Heart right ventricle (tissue), 16 donors: ENCODE measurements at regions not wholly inside any gene's neighbourhood (a gene's known extent, or its start where the extent isn't known, plus 50 kb on each side); places are given as distances from the start of the nearest gene placed in this dataset.

Experiments
- ATAC-seq, 8 donors: fragments of 200-7000 bp; cut with Tn5 transposase; one replicate each; pipeline ENCODE4 v1.9.1; 2020; ENCODE audit warnings: mild to moderate bottlenecking in 8 of 8, moderate library complexity in 8 of 8, moderate number of reproducible peaks in 1 of 8
- DNase-seq, 2 donors: peaks; one replicate each; pipeline ENCODE4 v3.0.0-alpha.2; 2020
- H3K27ac ChIP-seq, 10 donors: fragments of 200-600 bp; sonication (generic) in 2 of 10; one replicate each; pipeline versions ENCODE4 v1.5.0 to v1.8.0; 2020 to 2022; ENCODE audit warnings: mild to moderate bottlenecking in 3 of 10
- H3K27me3 ChIP-seq, 7 donors: fragments of 200-600 bp; one replicate each; pipeline ENCODE4 v1.8.0; 2021 to 2022; ENCODE audit warnings: mild to moderate bottlenecking in 2 of 7
- H3K36me3 ChIP-seq, 9 donors: fragments of 200-600 bp; sonication (generic) in 1 of 9; one replicate each; pipeline versions ENCODE4 v1.5.0 to v1.8.0; 2020 to 2022; ENCODE audit warnings: mild to moderate bottlenecking in 2 of 9
- H3K4me1 ChIP-seq, 9 donors: fragments of 200-600 bp; sonication (generic) in 1 of 9; one replicate each; pipeline versions ENCODE4 v1.5.0 to v1.8.0; 2020 to 2022; ENCODE audit warnings: mild to moderate bottlenecking in 4 of 9
- H3K4me3 ChIP-seq, 10 donors: fragments of 200-600 bp; sonication (generic) in 2 of 10; one replicate each; pipeline versions ENCODE4 v1.5.0 to v1.8.0; 2020 to 2022; ENCODE audit warnings: mild to moderate bottlenecking in 7 of 10, moderate library complexity in 2 of 10
- H3K9me3 ChIP-seq, 11 donors: fragments of 200-600 bp in 10 of 11; sonication (generic) in 2 of 11; one replicate each; pipeline versions ENCODE4 v1.5.0 to v1.8.0; 2013 to 2022; ENCODE audit warnings: mild to moderate bottlenecking in 2 of 11, control low read depth in 1 of 11, moderate library complexity in 1 of 11
- WGBS, 2 donors: extraction: QIAGEN DNeasy Blood & Tissue Kit; methylation state at CpG; one replicate each; pipeline ENCODE4 v1.1.7; 2013; ENCODE audit warnings: inconsistent platforms in 1 of 2; 5-methylcytosine and 5-hydroxymethylcytosine counted together
- intact Hi-C, 10 donors: fragments of 100-400 bp; cut with DNase I; formaldehyde crosslinking; loops; one replicate each; pipeline versions ENCODE4 v1.11.1 to v1.14.2; 2022
- TF ChIP-seq, protein P1 (sequence below), 9 donors: fragments of 200-600 bp; sonication (generic) in 2 of 9; IDR thresholded peaks; one replicate each; pipeline versions ENCODE4 v1.5.0 to v1.8.0; 2021 to 2022; ENCODE audit warnings: antibody characterized with exemption in 9 of 9, mild to moderate bottlenecking in 5 of 9, moderate library complexity in 1 of 9
- donor health status: Arrhythmogenic right ventricular cardiomyopathy.
- donor health status: ischemic (EF 13 %, LVEDD 7.1; RV severe dilation, severe dysfunction).
- donor health status: healthy with polysubstance abuse.
- donor health status: DM: no; HTN: yes; CAD: no.
- donor health status: DM: no; HTN: no; CAD: no.
- donor health status: ischemic (EF 25% LVEDD 6.9; RV normal size, moderate dysfunction).
- donor health status: ischemic (EF 25% LVEDD 5.7; RV mildly dilated, moderate dysfunction).
- donor health status: healthy.
- donor health status: DM: yes; HTN: yes; CAD: no.
- donor health status: Ischemic cardiomyopathy.
- donor health status: ischemic (EF 35%, LVEDD 5.7; RV mildly dilated, moderate dysfunction).
- donor health status: nonischemic (EF 11% LVEDD 7.7; RV severe dilation, severe dysfunction).
- donor health status: DM: yes; HTN: yes; CAD: no.
- donor health status: PGD.
- donor health status: ischemic (EF 29% LVEDD 5.4; RV normal size, mild dysfunction).
- donor health status: nonischemic (EF 23%, LVEDD 6.1; RV moderate dilation, normal function).

DNA sequence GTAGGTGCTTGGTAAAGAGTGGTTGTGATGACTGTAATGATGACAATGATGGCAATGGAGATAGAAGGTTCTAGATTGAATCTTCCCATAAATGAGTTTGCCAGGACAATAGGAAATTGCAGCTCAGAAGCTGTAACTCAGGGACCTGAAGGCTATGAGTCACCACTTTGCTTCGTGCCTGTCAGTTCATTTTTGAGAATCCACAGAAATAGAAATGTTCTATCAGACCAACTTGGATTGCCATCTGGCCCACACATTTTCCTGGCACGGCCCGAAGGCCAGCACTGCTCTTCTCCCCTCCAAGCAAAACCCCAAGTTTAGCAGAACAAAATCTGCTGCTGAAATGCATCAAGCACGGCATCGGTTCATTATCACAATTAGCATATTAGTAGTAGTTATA, 1127.0 kb downstream of the BCL11B start:
- H3K4me3 ChIP-seq = no peak overlapping the region
- no peaks in the 10 kb centered on the region for H3K4me1 ChIP-seq
- H3K36me3 ChIP-seq = no peaks in the 10 kb centered on the region
- intact Hi-C loops = no loop called here
- H3K27me3 ChIP-seq = peaks cover 0 to 38% (median 9%) of the 10 kb centered on the region in 7 donors
- DNase-seq (no peak), ATAC-seq (no peak)
- TF ChIP-seq, protein P1, sequence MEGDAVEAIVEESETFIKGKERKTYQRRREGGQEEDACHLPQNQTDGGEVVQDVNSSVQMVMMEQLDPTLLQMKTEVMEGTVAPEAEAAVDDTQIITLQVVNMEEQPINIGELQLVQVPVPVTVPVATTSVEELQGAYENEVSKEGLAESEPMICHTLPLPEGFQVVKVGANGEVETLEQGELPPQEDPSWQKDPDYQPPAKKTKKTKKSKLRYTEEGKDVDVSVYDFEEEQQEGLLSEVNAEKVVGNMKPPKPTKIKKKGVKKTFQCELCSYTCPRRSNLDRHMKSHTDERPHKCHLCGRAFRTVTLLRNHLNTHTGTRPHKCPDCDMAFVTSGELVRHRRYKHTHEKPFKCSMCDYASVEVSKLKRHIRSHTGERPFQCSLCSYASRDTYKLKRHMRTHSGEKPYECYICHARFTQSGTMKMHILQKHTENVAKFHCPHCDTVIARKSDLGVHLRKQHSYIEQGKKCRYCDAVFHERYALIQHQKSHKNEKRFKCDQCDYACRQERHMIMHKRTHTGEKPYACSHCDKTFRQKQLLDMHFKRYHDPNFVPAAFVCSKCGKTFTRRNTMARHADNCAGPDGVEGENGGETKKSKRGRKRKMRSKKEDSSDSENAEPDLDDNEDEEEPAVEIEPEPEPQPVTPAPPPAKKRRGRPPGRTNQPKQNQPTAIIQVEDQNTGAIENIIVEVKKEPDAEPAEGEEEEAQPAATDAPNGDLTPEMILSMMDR (IDR thresholded peaks at IDR 0.05) = no peak
- 66 to 74% methylated on average over 5 of the region's 5 CpGs for WGBS, 2 donors
- H3K27ac ChIP-seq = no peak overlapping the region
- no peaks in the 10 kb centered on the region for H3K9me3 ChIP-seq

DNA sequence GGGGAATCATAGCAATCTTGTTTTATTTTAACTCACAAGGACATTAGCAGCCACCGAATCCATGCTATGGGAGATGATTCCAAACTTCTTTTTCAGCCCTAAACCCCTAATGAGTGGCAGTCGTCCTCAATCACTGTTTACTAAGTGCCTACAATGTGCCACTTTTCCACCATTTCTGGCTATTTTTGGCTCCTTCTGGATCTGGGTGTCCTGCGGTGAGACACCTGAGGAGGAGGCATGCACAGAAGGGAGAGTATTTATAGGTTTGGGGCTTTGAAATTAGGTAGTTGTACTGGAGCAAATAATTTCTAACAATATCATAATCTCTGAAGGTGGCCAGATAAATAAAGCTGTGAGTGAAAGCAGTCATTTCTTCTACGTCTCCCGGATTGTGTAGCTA, 1125.6 kb downstream of the BCL11B start:
- Histone ChIP-seq H3K9me3 (no peaks in the 10 kb centered on the region), H3K27me3 (peaks cover 0 to 35% (median 4%) of the 10 kb centered on the region in 7 donors), H3K4me3 (no peak overlapping the region), H3K36me3 (no peaks in the 10 kb centered on the region), H3K27ac (no peak overlapping the region), H3K4me1 (no peaks in the 10 kb centered on the region)
- intact Hi-C loops = no loop called here
- 63 to 74% methylated on average over 5 of the region's 5 CpGs for WGBS, 2 donors
- DNase-seq = no peak
- ATAC-seq = no peak
- TF ChIP-seq, protein P1 (IDR thresholded peaks at IDR 0.05) = no peak

DNA sequence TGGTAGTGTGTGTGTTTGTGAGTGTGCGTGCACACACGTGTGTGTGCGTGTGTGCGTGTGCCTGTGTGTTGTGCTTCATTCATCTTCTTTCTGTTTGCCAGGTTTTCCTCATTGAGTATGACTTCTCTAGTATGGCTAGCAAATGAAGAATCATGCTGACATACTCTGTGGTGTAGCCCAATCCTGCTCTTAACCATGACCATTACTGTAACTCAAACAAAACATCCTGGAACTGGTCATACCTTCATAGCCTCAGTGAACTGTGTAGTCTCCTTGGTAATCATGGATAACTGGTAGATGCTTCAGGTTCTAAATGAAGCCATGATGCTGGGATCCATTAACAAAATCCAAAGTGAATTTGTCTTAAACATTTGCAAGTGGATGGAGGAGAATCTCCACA, 1117.7 kb downstream of the BCL11B start:
- no peaks in the 10 kb centered on the region for H3K36me3 ChIP-seq
- intact Hi-C loops = no loop called here
- no peak overlapping the region for H3K4me3 ChIP-seq
- no peak overlapping the region for H3K27ac ChIP-seq
- DNase-seq (no peak), ATAC-seq (no peak)
- TF ChIP-seq, protein P1 (IDR thresholded peaks at IDR 0.05) = no peak
- 93 to 95% methylated on average over 4 of the region's 4 CpGs for WGBS, 2 donors
- no peaks in the 10 kb centered on the region for H3K9me3 ChIP-seq
- peaks cover 0 to 17% (median 9%) of the 10 kb centered on the region in 7 donors for H3K27me3 ChIP-seq
- no peaks in the 10 kb centered on the region for H3K4me1 ChIP-seq

DNA sequence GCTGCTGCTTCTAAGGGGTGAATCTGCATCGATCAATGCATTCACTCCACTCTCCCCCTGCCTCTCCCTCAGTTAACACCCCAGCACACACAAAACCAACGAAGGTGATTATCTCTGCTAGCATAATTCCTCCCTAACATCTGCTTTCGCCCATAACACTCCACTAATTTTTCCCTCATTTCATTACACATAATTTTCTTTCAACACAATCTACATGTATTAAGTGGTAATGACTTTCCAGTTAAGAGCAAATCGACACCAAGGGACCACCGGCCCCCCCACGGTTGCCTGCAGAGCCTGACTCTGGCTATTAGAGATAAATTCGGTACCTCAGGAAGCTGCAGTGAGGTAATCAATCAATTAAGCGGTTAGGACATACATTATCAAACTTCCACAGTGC, 1115.6 kb downstream of the BCL11B start:
- peaks cover 0 to 30% (median 9%) of the 10 kb centered on the region in 7 donors for H3K27me3 ChIP-seq
- H3K27ac ChIP-seq = no peak overlapping the region
- ATAC-seq (no peak), DNase-seq (no peak)
- no peaks in the 10 kb centered on the region for H3K36me3 ChIP-seq
- 34 to 35% methylated on average over 8 of the region's 8 CpGs for WGBS, 2 donors
- no peaks in the 10 kb centered on the region for H3K4me1 ChIP-seq
- intact Hi-C loops = no loop called here
- TF ChIP-seq, protein P1 (IDR thresholded peaks at IDR 0.05) = no peak
- H3K4me3 ChIP-seq = no peak overlapping the region
- H3K9me3 ChIP-seq = no peaks in the 10 kb centered on the region
